Retinal pigment epithelial cell (primary cell): ENCODE measurements at regions not wholly inside any gene's neighbourhood (a gene's known extent, or its start where the extent isn't known, plus 50 kb on each side); places are given as distances from the start of the nearest gene placed in this dataset.
"Not testable (repeated sequence)": the region's sequence is repeated elsewhere in the genome, so short reads cannot be mapped to it uniquely, and the experiment has no call there.

Experiments used
- DNase-seq: peaks from one replicate; pipeline ENCODE4 v3.0.0-alpha.2; 2010; ENCODE audit warnings: low read depth
- H3K4me3 ChIP-seq: 2 replicates; pipeline ENCODE4 v1.5.1; 2011; ENCODE audit warnings: mild to moderate bottlenecking, low read length, control low read depth, moderate library complexity
- CTCF ChIP-seq: conservative IDR thresholded peaks from 2 replicates; pipeline ENCODE4 v1.5.1; 2011; ENCODE audit warnings: low read depth, low read length, control low read depth, inconsistent platforms

DNA sequence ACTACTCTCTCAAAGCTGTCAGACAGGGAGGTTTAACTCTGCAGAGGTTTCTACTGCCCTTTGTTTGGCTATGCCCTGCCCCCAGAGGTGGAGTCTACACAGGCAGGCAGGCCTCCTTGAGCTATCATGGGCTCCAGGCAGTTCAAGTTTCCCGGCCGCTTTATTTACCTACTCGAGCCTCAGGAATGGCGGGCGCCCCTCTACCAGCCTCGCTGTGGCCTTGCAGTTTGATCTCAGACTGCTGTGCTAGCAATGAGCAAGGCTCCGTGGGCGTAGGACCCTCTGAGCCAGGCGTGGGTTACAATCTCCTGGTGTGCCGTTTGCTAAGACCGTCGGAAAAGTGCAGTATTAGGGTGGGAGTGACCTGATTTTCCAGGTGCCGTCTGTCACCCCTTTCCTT, 124.3 kb downstream of the PTCHD1 start:
- not testable (repeated sequence) for DNase-seq

GRCh38 chrX:23465105-23465791, 130.6 kb downstream of the PTCHD1 start:
- no peak for DNase-seq
- TF ChIP-seq CTCF: no peak
- H3K4me3 ChIP-seq: no peak overlapping the region

More for the DNA sequence above, 124.3 kb downstream of the PTCHD1 start:
- H3K4me3 ChIP-seq: not testable (repeated sequence)

DNA sequence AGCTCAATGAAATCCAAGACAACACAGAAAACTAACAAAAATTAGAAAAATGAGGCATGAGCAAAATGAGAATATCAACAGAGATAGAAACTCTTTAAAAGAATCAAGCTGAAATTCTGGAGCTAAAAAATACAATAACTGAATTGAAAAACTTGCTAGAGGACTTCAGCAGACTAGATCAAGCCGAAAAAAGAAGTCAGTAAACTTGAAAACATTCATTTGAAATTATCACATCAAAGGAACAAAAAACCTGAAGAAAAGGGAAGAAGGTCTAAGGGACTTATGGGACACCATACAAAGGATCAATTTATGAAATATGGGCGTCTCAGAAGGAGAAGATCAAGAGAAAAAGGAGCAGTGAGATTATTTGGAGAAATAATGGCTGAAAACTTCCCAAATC, 131.3 kb downstream of the PTCHD1 start:
- TF ChIP-seq CTCF: no peak
- H3K4me3 ChIP-seq: no peak overlapping the region
- DNase-seq: no peak

- H3K4me3 ChIP-seq: no peak overlapping the region
- TF ChIP-seq CTCF: no peak
- DNase-seq: no peak
These were observed 143.4 kb downstream of the PTCHD1 start for GRCh38 chrX:23478056-23478455.

DNA sequence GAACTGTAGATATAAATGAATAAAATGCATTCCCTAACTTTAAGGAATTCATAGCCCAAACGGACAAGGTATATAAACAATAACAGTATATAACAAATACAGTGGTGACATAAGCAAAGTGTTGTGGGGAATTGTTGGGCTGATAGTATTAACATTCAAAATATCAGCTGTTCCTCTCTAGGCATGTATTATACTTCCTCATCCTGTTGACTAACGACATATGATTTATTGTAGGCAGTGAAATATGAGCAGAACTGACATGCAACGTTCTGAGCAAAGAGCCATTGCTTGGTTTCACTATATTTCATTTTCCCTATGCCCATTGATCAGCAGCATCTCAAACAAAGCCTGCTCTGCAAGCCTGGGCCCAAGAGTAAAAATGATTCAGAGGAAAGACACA, 143.9 kb downstream of the PTCHD1 start:
- TF ChIP-seq CTCF: no peak
- DNase-seq: no peak
- no peak overlapping the region for H3K4me3 ChIP-seq

DNA sequence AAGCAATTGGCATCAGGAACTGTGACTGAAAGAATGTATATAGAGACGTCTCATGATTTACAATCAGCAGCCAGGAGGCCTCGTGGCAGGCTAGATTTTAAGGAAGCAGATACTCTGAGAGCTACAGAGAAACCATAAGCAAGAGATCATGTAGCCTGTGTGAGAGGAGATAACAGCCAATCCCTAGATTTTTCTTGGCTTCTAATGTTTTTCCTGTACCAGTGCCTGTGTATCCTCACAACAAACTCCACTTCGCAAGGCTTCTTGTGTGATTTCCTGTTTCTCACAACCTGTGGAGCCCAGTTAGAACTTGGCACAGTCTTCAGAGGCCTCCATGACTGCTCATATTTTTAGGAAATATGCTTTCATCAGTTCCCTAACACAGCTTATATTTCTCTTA, 147.9 kb downstream of the PTCHD1 start:
- DNase-seq: no peak
- no peak for TF ChIP-seq CTCF

GRCh38 chrX:23483396-23483795, 148.7 kb downstream of the PTCHD1 start:
- no peak for TF ChIP-seq CTCF
- no peak overlapping the region for H3K4me3 ChIP-seq
- DNase-seq: no peak

More for the DNA sequence above, 147.9 kb downstream of the PTCHD1 start:
- H3K4me3 ChIP-seq: no peak overlapping the region

- no peak for DNase-seq
- H3K4me3 ChIP-seq: no peak overlapping the region
- no peak for TF ChIP-seq CTCF
These were observed 159.3 kb downstream of the PTCHD1 start for GRCh38 chrX:23493941-23494374.
